ENCODE measurements at regions not wholly inside any gene's neighbourhood (a gene's known extent, or its start where the extent isn't known, plus 50 kb on each side); places are given as distances from the start of the nearest gene placed in this dataset.

DNA sequence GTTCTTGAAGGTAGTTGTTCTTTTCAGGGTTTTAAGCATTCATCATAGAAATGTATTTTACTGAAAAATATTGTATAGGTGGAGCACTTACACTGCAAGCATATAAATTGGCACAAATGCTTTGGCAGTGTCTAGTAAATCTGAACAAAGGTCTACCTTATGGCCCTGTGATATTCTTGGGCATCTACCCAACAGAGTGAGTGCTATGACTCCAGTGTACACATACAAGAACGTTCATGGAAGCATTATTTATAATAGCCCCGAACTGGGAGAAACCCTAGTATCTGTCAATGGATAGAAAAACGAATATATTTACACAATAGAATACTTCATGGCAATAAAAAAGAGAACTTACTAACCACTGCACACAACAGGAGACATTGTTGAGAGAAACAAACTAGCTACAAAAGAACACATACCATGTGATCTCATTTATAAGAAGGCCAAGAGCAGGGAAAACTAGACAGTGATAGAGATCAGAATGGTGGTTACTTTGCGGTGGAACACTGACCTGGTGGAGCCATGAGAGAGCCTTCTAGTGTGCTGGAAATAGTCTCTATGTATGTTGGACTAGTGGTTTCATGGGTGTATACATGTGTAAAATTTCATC lies 96.0 kb downstream of the MAB21L3 start:
- no peaks in the 10 kb centered on the region for H3K36me3 ChIP-seq (ENCODE audit: control insufficient read depth, insufficient read depth, low read length, severe bottlenecking)
- H3K27me3 ChIP-seq (replicated peaks; ENCODE audit: control insufficient read depth, insufficient read depth, low read length) = peaks cover 27% of the 10 kb centered on the region
- no peak overlapping the region for H3K4me3 ChIP-seq (ENCODE audit: low read length)
- H3K9ac ChIP-seq (ENCODE audit: low read length) = no peak overlapping the region
- no peak for DNase-seq (ENCODE audit: low read depth)
- H3K9me3 ChIP-seq (ENCODE audit: control insufficient read depth, low read length) = peaks cover 12% of the 10 kb centered on the region
- no peaks in the 10 kb centered on the region for H3K4me1 ChIP-seq (ENCODE audit: control insufficient read depth, insufficient read depth, low read length)

DNA sequence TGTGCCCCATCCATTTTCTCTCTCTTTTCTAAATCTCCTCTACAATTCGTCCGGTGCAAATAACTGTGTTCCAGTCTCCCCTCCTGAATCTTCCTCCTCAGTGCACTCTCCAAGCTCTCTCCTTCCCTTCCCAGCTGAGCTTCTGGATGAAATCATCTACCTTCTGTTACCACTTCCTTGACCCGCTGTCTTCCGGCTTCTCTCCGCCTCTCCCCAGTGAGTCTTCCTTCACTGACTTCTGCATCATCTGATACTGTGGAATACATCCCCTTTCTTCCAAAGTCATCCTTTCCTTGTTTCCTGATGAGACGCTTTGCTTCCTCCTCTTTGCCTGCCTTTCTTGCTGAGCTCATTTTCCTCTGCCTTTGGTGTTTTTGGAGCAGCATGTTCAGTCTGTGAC lies 96.9 kb downstream of the MAB21L3 start:
- Histone ChIP-seq H3K9ac (ENCODE audit: low read length) (no peak overlapping the region), H3K27me3 (replicated peaks; ENCODE audit: control insufficient read depth, insufficient read depth, low read length) (peaks cover 27% of the 10 kb centered on the region), H3K4me3 (ENCODE audit: low read length) (no peak overlapping the region), H3K36me3 (ENCODE audit: control insufficient read depth, insufficient read depth, low read length, severe bottlenecking) (no peaks in the 10 kb centered on the region), H3K9me3 (ENCODE audit: control insufficient read depth, low read length) (peaks cover 17% of the 10 kb centered on the region), H3K4me1 (ENCODE audit: control insufficient read depth, insufficient read depth, low read length) (no peaks in the 10 kb centered on the region)
- DNase-seq (ENCODE audit: low read depth) = no peak

DNA sequence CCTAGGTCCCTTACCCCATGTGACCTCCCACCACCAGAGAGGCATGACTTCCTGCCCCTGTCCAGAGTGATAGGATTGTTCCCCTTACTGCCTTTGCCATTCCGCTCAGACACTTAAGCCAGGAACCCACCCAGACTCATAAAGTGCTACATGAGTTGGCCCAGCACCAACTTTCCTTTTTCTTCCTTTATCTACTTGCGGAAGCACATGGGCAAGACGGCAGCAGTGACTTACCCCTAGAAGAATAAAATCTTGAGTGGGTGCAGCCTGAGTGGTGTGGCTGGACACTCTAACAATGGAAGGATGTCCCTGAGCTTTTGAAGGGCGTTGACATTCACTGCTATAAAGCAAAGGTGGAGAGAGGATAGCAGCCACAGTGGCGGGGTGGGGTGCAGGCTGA lies 100.1 kb downstream of the MAB21L3 start:
- H3K36me3 ChIP-seq (ENCODE audit: control insufficient read depth, insufficient read depth, low read length, severe bottlenecking) = no peaks in the 10 kb centered on the region
- H3K4me3 ChIP-seq (ENCODE audit: low read length) = no peak overlapping the region
- no peaks in the 10 kb centered on the region for H3K4me1 ChIP-seq (ENCODE audit: control insufficient read depth, insufficient read depth, low read length)
- peaks cover 7% of the 10 kb centered on the region for H3K9me3 ChIP-seq (ENCODE audit: control insufficient read depth, low read length)
- H3K27me3 ChIP-seq (replicated peaks; ENCODE audit: control insufficient read depth, insufficient read depth, low read length) = peaks cover 27% of the 10 kb centered on the region
- no peak overlapping the region for H3K9ac ChIP-seq (ENCODE audit: low read length)
- DNase-seq (ENCODE audit: low read depth) = no peak

DNA sequence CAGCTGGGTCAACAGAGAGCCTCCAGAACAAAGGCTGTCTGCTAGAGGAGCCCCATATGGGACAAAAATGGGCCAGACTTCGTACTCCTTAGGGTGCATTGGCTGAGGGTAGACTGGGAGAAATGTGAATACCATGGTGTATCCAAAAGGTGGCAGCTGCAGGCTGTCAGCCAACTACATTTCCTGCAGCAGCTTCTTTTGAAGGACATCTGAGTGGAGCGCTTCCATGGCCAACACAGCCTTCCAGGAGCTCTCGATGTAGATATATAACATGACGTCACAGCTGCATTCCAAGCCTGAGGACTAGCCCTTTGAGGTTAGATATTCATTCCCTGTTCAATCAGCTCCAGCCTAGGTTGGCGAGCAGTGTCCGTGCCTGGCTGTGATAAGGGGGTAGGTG lies 107.7 kb downstream of the MAB21L3 start:
- no peaks in the 10 kb centered on the region for H3K9me3 ChIP-seq (ENCODE audit: control insufficient read depth, low read length)
- peaks cover 30% of the 10 kb centered on the region for H3K27me3 ChIP-seq (replicated peaks; ENCODE audit: control insufficient read depth, insufficient read depth, low read length)
- H3K4me1 ChIP-seq (ENCODE audit: control insufficient read depth, insufficient read depth, low read length) = no peaks in the 10 kb centered on the region
- no peak for DNase-seq (ENCODE audit: low read depth)
- no peak overlapping the region for H3K9ac ChIP-seq (ENCODE audit: low read length)
- H3K36me3 ChIP-seq (ENCODE audit: control insufficient read depth, insufficient read depth, low read length, severe bottlenecking) = no peaks in the 10 kb centered on the region
- no peak overlapping the region for H3K4me3 ChIP-seq (ENCODE audit: low read length)

DNA sequence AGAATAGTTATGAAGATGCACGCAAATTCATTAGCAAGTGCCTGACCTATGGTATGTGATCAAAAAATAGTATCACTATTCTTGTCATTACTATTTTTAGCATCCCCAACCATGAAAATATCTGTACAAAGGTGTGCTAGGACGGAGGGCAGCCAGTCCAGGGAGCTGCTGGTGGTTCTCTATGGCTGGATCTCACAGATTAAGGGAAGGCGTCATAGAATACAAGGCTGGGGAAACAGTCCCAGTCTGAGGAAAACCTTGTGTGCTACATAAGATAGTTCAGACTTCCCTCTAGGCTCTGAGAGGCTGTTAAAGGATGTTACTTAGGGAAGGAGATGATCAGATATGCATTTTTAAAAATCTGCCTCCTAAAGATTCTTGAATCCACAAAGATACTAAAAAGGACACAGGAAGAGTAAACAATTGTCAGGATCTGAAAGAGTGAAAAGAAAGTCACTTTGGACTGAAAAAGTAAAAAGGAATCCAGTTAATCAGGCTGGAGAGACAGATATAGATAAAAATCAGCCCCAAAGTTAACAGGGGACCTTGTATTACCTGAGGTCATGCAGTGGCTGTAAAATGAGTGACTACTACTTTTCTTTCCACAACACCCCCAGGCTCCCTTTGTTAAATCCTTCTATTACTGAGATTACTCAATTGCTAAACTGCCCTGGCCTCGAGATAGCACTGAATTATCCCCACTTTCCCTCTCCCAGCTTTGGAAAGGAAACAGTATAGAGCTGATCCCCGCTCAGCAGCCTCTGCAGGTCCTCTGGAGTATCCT lies 108.6 kb downstream of the MAB21L3 start:
- no peaks in the 10 kb centered on the region for H3K4me1 ChIP-seq (ENCODE audit: control insufficient read depth, insufficient read depth, low read length)
- H3K36me3 ChIP-seq (ENCODE audit: control insufficient read depth, insufficient read depth, low read length, severe bottlenecking) = no peaks in the 10 kb centered on the region
- no peaks in the 10 kb centered on the region for H3K9me3 ChIP-seq (ENCODE audit: control insufficient read depth, low read length)
- peaks cover 30% of the 10 kb centered on the region for H3K27me3 ChIP-seq (replicated peaks; ENCODE audit: control insufficient read depth, insufficient read depth, low read length)
- H3K9ac ChIP-seq (ENCODE audit: low read length) = no peak overlapping the region
- no peak overlapping the region for H3K4me3 ChIP-seq (ENCODE audit: low read length)
- DNase-seq (ENCODE audit: low read depth) = no peak

DNA sequence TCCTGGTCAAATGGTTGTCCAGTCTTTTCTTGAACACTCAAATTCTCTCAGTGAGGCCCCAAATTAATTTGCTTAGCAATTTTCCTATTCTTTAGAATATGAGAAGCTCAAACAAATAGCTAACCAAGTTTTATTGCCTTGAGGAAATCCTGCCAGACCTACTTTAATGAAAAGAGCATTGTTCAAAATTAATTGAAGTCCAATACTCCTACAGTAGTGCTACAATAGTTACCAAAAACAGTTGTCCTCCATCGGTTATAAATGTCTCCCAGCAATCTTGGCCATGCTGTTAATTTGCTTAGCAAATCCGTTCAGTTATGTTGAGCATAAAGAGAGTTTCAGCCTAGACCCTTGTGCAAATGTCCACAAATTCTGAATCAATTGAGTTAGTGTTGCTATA lies 112.9 kb downstream of the MAB21L3 start:
- Histone ChIP-seq H3K4me3 (ENCODE audit: low read length) (no peak overlapping the region), H3K36me3 (ENCODE audit: control insufficient read depth, insufficient read depth, low read length, severe bottlenecking) (no peaks in the 10 kb centered on the region), H3K27me3 (replicated peaks; ENCODE audit: control insufficient read depth, insufficient read depth, low read length) (peaks cover 23% of the 10 kb centered on the region), H3K9me3 (ENCODE audit: control insufficient read depth, low read length) (no peaks in the 10 kb centered on the region), H3K4me1 (ENCODE audit: control insufficient read depth, insufficient read depth, low read length) (no peaks in the 10 kb centered on the region), H3K9ac (ENCODE audit: low read length) (no peak overlapping the region)
- DNase-seq (ENCODE audit: low read depth) = no peak

DNA sequence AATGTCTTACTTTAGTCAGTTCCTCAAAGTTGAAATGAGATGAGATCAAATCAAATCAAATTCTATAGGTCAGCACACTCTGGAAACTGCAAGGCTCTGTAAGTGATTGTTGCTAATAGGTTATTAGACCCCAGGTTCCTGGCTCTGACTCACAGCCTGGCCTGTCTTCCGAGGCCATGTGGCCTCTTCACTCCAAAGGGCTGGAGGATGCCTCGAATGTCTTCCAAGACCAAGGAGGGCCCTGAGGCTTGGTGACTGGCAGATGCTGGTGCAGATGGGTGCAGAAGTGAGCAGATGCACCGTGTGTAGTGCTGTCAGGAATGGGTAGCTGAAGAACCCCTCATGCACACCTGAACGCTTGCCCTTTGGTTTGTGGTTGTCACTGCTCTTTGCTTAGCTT lies 113.4 kb downstream of the MAB21L3 start:
- H3K9ac ChIP-seq (ENCODE audit: low read length) = no peak overlapping the region
- no peaks in the 10 kb centered on the region for H3K4me1 ChIP-seq (ENCODE audit: control insufficient read depth, insufficient read depth, low read length)
- peaks cover 23% of the 10 kb centered on the region for H3K27me3 ChIP-seq (replicated peaks; ENCODE audit: control insufficient read depth, insufficient read depth, low read length)
- no peak overlapping the region for H3K4me3 ChIP-seq (ENCODE audit: low read length)
- DNase-seq (ENCODE audit: low read depth) = no peak
- H3K36me3 ChIP-seq (ENCODE audit: control insufficient read depth, insufficient read depth, low read length, severe bottlenecking) = no peaks in the 10 kb centered on the region
- H3K9me3 ChIP-seq (ENCODE audit: control insufficient read depth, low read length) = no peaks in the 10 kb centered on the region

DNA sequence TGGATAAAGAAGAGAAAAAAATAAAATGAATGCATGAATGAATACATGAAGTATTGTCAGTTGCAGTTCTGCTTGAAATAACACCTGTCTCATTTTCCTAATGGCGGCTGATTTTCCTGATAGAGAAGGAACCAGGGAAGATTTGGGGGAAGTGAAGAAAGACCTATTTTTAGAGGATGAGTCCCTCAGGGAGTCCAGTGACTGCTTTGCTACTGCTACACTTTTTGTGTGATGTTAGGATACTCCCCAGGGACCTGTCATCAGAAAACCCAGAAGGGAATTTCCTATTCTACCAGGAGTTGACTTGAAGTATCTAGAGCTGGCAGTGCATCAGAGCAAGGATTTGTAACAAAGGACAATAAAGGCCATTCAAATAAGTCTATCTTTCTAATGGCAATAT lies 114.8 kb downstream of the MAB21L3 start:
- no peaks in the 10 kb centered on the region for H3K4me1 ChIP-seq (ENCODE audit: control insufficient read depth, insufficient read depth, low read length)
- H3K9ac ChIP-seq (ENCODE audit: low read length) = no peak overlapping the region
- H3K27me3 ChIP-seq (replicated peaks; ENCODE audit: control insufficient read depth, insufficient read depth, low read length) = peaks cover 25% of the 10 kb centered on the region
- H3K4me3 ChIP-seq (ENCODE audit: low read length) = no peak overlapping the region
- no peaks in the 10 kb centered on the region for H3K36me3 ChIP-seq (ENCODE audit: control insufficient read depth, insufficient read depth, low read length, severe bottlenecking)
- no peak for DNase-seq (ENCODE audit: low read depth)
- no peaks in the 10 kb centered on the region for H3K9me3 ChIP-seq (ENCODE audit: control insufficient read depth, low read length)

DNA sequence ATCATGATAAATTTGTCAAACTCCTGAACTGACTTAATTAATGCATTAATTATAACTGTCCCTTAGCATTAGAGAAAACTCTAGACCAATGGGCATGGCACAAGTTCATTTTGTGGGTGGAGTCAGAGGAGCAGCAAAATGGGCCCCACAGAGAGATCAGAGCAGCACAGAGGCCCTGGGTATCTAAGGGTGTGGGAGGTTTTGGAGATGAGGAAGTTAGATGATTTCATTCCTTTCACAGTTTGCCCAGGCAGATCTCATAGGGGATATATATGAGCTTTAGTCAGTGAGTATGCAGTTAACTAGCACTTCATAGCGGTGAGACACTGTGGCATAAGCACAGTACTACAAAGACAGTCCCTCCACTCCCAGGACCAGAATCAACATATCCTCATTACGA lies 117.3 kb downstream of the MAB21L3 start:
- Histone ChIP-seq H3K4me3 (ENCODE audit: low read length) (no peak overlapping the region), H3K9me3 (ENCODE audit: control insufficient read depth, low read length) (no peaks in the 10 kb centered on the region)
- DNase-seq (ENCODE audit: low read depth) = no peak

DNA sequence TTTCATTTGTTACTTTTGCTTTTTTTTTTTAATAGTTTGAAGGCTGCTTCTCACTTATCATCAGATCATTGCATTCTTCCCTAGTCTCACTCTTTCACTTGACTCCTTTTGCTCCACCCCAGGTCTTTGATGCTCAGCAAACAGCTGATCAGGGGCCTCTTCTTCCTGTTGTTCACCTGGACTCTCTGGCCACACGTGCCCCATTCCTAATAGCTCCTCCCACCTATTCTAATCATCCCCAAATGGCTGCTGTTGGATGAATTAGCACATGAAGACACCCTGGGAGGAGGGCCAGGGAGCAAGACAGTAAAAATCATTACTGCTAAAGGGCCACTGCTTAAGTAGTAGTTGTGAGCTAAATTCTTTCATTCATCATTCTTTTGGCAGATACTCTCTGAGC lies 119.5 kb downstream of the MAB21L3 start:
- no peak overlapping the region for H3K4me3 ChIP-seq (ENCODE audit: low read length)
- H3K9ac ChIP-seq (ENCODE audit: low read length) = no peak overlapping the region
- DNase-seq (ENCODE audit: low read depth) = no peak
- peaks cover 16% of the 10 kb centered on the region for H3K4me1 ChIP-seq (ENCODE audit: control insufficient read depth, insufficient read depth, low read length)
- no peaks in the 10 kb centered on the region for H3K9me3 ChIP-seq (ENCODE audit: control insufficient read depth, low read length)
- no peaks in the 10 kb centered on the region for H3K36me3 ChIP-seq (ENCODE audit: control insufficient read depth, insufficient read depth, low read length, severe bottlenecking)
- peaks cover 8% of the 10 kb centered on the region for H3K27me3 ChIP-seq (replicated peaks; ENCODE audit: control insufficient read depth, insufficient read depth, low read length)

More for the DNA sequence above, 117.3 kb downstream of the MAB21L3 start:
- no peaks in the 10 kb centered on the region for H3K36me3 ChIP-seq (ENCODE audit: control insufficient read depth, insufficient read depth, low read length, severe bottlenecking)
- peaks cover 12% of the 10 kb centered on the region for H3K27me3 ChIP-seq (replicated peaks; ENCODE audit: control insufficient read depth, insufficient read depth, low read length)
- H3K9ac ChIP-seq (ENCODE audit: low read length) = no peak overlapping the region
- H3K4me1 ChIP-seq (ENCODE audit: control insufficient read depth, insufficient read depth, low read length) = peaks cover 16% of the 10 kb centered on the region

DNA sequence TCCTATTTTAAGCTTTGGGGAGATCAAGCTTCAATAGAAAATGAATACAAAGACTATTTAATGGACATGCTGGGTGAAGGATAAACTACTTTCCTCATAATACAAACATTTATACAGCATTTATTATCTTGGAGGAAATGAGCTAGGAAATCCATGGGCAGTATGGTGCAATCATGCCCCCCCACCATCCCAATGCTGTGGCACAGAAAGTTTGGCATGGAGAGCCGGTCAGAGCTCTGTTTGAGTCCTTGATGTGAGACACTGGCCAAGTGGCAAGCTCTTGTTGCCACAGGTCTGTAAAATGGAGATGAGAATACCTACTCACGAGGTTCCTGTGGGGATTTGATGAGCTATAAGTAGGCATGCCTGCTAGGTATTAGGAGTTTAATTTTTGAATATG lies 120.6 kb downstream of the MAB21L3 start:
- H3K36me3 ChIP-seq (ENCODE audit: control insufficient read depth, insufficient read depth, low read length, severe bottlenecking) = no peaks in the 10 kb centered on the region
- H3K9ac ChIP-seq (ENCODE audit: low read length) = no peak overlapping the region
- peaks cover 8% of the 10 kb centered on the region for H3K27me3 ChIP-seq (replicated peaks; ENCODE audit: control insufficient read depth, insufficient read depth, low read length)
- H3K4me1 ChIP-seq (ENCODE audit: control insufficient read depth, insufficient read depth, low read length) = peaks cover 16% of the 10 kb centered on the region
- H3K4me3 ChIP-seq (ENCODE audit: low read length) = no peak overlapping the region
- no peak for DNase-seq (ENCODE audit: low read depth)
- H3K9me3 ChIP-seq (ENCODE audit: control insufficient read depth, low read length) = no peaks in the 10 kb centered on the region

Measured in adipocyte (in vitro differentiated cells).